Colonic mucosa (tissue), 4 donors: ENCODE measurements at regions not wholly inside any gene's neighbourhood (a gene's known extent, or its start where the extent isn't known, plus 50 kb on each side); places are given as distances from the start of the nearest gene placed in this dataset.

Experiments
- DNase-seq: peaks from one replicate; pipeline ENCODE4 v3.0.0-alpha.2; 2020
- H3K27ac ChIP-seq: fragments of 200-600 bp; one replicate; pipeline ENCODE4 v1.8.0; 2021
- H3K27me3 ChIP-seq: fragments of 200-600 bp; one replicate; pipeline ENCODE4 v1.8.0; 2021
- H3K36me3 ChIP-seq: fragments of 200-600 bp; one replicate; pipeline ENCODE4 v1.8.0; 2021
- H3K4me1 ChIP-seq: fragments of 200-600 bp; one replicate; pipeline ENCODE4 v1.8.0; 2021; ENCODE audit warnings: mild to moderate bottlenecking
- H3K4me3 ChIP-seq: fragments of 200-600 bp; one replicate; pipeline ENCODE4 v1.8.0; 2021
- H3K9ac ChIP-seq, 2 donors: one replicate each; pipeline ENCODE4 v1.7.0; 2013; ENCODE audit warnings: control low read depth in 2 of 2, low read depth in 2 of 2, low read length in 2 of 2
- H3K9me3 ChIP-seq: fragments of 200-600 bp; one replicate; pipeline ENCODE4 v1.8.0; 2021
- CTCF ChIP-seq: fragments of 200-600 bp; IDR thresholded peaks from one replicate; pipeline ENCODE4 v1.8.0; 2022; ENCODE audit warnings: antibody characterized with exemption, mild to moderate bottlenecking
- intact Hi-C: fragments of 100-400 bp; cut with DNase I; formaldehyde crosslinking; loops from one replicate; pipeline ENCODE4 v1.14.1; 2022
- donor health status: healthy.
- donor health status: DM: no; HTN: no; CAD: no.
- donor health status: DM: no; HTN: no; CAD: no.

- peaks cover 5% of the 10 kb centered on the region for H3K4me1 ChIP-seq
- H3K27me3 ChIP-seq: no peaks in the 10 kb centered on the region
- TF ChIP-seq CTCF: peak; percentile 86
- H3K36me3 ChIP-seq: no peaks in the 10 kb centered on the region
- no peak overlapping the region for H3K9ac ChIP-seq
- no peak overlapping the region for H3K27ac ChIP-seq
- H3K9me3 ChIP-seq: no peaks in the 10 kb centered on the region
- intact Hi-C loops: loop anchor here (5.0 to 10.0 kb wide), 3 partner anchors 315 to 662 kb away; partner anchors contain the start of gene AHR
- no peak overlapping the region for H3K4me3 ChIP-seq
- DNase-seq: no peak
Observed at GRCh38 chr7:16982640-16983350, 101.0 kb upstream of the AGR3 start.

DNA sequence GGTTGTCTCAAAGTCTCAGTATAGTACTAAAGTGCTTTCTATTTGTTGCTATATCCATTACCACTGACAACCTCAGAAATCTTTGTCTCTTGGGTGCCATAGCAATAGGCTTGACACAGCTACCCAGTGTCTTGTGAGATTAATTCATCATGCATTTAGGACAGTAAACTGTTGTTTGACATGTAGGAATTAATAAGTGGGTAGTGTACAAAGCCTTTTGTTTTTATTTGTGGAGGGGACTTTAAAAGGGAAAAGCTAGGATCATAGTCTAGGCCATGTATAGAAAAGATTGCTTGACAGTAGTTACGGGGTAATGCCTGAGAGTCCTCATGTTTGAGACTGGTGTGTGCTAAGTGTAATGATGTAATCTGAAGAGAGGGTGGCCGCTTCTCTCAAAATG, 102.6 kb upstream of the AGR3 start:
- peaks cover 2% of the 10 kb centered on the region for H3K4me1 ChIP-seq
- H3K36me3 ChIP-seq: no peaks in the 10 kb centered on the region
- no peaks in the 10 kb centered on the region for H3K27me3 ChIP-seq
- no peak overlapping the region for H3K27ac ChIP-seq
- intact Hi-C loops: loop anchor here (5.0 to 10.0 kb wide), 3 partner anchors 313 to 660 kb away; partner anchors contain the start of gene AHR
- no peak overlapping the region for H3K9ac ChIP-seq
- H3K4me3 ChIP-seq: no peak overlapping the region
- no peak for TF ChIP-seq CTCF
- H3K9me3 ChIP-seq: no peaks in the 10 kb centered on the region
- DNase-seq: no peak

- Histone ChIP-seq H3K4me1 (no peaks in the 10 kb centered on the region), H3K9ac (no peak overlapping the region), H3K9me3 (no peaks in the 10 kb centered on the region), H3K27ac (no peak overlapping the region), H3K36me3 (no peaks in the 10 kb centered on the region), H3K4me3 (no peak overlapping the region), H3K27me3 (no peaks in the 10 kb centered on the region)
- intact Hi-C loops: loop anchor here (10.0 kb wide), 2 partner anchors 549 to 659 kb away; no protein-coding TSS in a partner anchor
- DNase-seq: no peak
- no peak for TF ChIP-seq CTCF
Observed at GRCh38 chr7:16985621-16986020, 103.8 kb upstream of the AGR3 start.

DNA sequence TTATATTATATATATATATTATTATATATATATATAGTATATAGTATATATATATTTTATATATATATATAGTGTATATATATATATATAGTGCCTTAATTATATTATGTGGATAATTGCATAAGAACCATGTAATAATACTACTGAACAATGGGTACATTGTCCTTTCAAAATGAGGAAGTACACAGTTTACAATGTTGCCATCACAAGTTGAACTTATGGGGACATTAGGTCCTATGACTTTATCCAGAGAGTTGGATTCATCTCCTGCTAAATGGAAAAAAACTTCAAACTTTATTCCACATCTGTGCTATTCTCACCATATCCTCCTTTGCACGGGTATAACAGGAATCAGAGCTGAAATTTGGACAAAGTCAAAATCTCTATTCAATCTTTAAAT, 105.0 kb upstream of the AGR3 start:
- Histone ChIP-seq H3K36me3 (no peaks in the 10 kb centered on the region), H3K27ac (no peak overlapping the region), H3K4me1 (no peaks in the 10 kb centered on the region), H3K27me3 (no peaks in the 10 kb centered on the region), H3K9me3 (no peaks in the 10 kb centered on the region), H3K9ac (no peak overlapping the region), H3K4me3 (no peak overlapping the region)
- no peak for TF ChIP-seq CTCF
- intact Hi-C loops: loop anchor here (10.0 kb wide), 2 partner anchors 548 to 658 kb away; no protein-coding TSS in a partner anchor
- no peak for DNase-seq

DNA sequence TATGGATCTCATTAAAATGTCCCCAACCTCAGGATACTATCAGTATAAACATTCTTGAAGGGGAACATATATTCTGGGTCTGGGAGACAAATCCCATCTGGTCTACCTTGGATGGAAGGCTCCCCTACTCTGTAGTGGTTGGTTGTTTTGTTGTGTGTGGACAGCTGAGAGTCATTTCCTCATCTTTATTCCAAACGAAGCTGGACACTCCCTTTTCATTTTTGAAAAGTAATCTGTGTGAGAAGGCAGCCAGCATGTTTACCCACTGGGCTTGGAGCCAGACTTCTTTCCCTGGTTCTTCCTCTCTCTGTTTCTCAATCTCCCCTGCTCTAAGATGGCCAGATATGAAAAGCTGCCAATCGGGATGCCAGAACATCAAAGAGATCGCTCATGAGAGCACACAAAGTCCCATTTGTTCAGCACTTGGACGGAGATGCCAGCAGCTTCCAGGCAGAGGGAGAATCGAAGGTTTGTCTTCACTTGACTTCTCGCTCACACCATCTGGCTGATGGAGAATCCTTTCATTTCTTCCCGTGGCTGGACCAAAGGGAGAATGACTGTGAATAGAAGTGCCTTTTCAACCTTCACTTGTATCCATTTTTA, 108.1 kb upstream of the AGR3 start:
- peak overlapping the region in 1 of 2 donors; percentile 31 for H3K9ac ChIP-seq
- H3K4me3 ChIP-seq: peak overlapping the region; percentile 14
- H3K36me3 ChIP-seq: no peaks in the 10 kb centered on the region
- H3K9me3 ChIP-seq: no peaks in the 10 kb centered on the region
- no peaks in the 10 kb centered on the region for H3K27me3 ChIP-seq
- H3K4me1 ChIP-seq: no peaks in the 10 kb centered on the region
- TF ChIP-seq CTCF: no peak
- peak overlapping the region; percentile 79 for H3K27ac ChIP-seq
- DNase-seq: peak; percentile 90
- intact Hi-C loops: loop anchor here (10.0 kb wide), 2 partner anchors 545 to 655 kb away; no protein-coding TSS in a partner anchor
